Hepatocyte (in vitro differentiated cells): ENCODE measurements at regions not wholly inside any gene's neighbourhood (a gene's known extent, or its start where the extent isn't known, plus 50 kb on each side); places are given as distances from the start of the nearest gene placed in this dataset.

Experiments used
- EZH2 ChIP-seq: fragments of 200-600 bp; sonication (generic); IDR thresholded peaks from 2 replicates; pipeline ENCODE4 v1.6.1; 2016; ENCODE audit warnings: antibody characterized with exemption, mild to moderate bottlenecking, borderline replicate concordance
- EZH2phosphoT487 ChIP-seq: fragments of 200-600 bp; sonication (generic); IDR thresholded peaks from one replicate; pipeline ENCODE4 v1.6.1; 2018; ENCODE audit warnings: antibody characterized with exemption, mild to moderate bottlenecking, low read depth, moderate library complexity; ENCODE audit not compliant: unreplicated experiment, severe bottlenecking
- TF ChIP-seq, protein P1 (sequence below): fragments of 200-600 bp; sonication (generic); IDR thresholded peaks from 2 replicates; pipeline ENCODE4 v1.5.1; 2016; ENCODE audit warnings: antibody characterized with exemption, mild to moderate bottlenecking; ENCODE audit not compliant: poor library complexity

DNA sequence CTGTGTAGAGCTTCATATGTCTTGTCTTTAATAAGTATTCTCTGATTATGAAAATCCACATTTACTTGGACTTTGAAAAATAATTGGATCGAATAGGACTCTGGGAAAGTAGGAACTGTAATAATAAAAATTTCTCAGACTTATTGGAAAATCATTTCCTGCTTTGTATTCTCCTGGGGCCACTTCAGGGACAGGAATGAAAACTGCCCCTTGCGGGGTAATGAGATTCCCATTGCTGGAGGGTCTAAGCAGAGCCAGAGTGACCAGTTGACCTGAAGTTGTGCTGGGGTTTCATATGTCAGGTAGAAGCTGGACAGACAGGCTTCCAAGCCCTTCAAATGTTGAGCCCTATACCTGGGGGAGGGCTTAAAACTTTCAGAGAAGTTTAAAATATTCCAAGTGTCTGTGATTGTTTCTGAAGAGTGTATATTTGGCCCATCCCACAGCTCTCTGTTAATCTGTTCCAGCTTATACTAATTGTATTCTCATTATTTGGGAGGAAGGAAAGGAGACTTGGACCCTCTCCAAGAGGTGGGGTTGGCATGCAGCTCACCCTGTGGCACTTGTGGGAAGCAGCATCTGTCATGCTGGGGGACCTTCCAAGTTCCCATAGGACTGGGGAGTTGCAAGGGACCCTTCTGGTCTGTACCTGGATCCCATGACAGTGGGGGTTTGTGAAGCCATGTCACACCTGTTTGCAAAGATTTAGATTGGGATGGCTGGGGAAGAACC is 268.7 kb upstream of the ATP5MC3 start:
- TF ChIP-seq, protein P1, sequence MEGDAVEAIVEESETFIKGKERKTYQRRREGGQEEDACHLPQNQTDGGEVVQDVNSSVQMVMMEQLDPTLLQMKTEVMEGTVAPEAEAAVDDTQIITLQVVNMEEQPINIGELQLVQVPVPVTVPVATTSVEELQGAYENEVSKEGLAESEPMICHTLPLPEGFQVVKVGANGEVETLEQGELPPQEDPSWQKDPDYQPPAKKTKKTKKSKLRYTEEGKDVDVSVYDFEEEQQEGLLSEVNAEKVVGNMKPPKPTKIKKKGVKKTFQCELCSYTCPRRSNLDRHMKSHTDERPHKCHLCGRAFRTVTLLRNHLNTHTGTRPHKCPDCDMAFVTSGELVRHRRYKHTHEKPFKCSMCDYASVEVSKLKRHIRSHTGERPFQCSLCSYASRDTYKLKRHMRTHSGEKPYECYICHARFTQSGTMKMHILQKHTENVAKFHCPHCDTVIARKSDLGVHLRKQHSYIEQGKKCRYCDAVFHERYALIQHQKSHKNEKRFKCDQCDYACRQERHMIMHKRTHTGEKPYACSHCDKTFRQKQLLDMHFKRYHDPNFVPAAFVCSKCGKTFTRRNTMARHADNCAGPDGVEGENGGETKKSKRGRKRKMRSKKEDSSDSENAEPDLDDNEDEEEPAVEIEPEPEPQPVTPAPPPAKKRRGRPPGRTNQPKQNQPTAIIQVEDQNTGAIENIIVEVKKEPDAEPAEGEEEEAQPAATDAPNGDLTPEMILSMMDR, result no peak
- TF ChIP-seq EZH2 (no peak), EZH2phosphoT487 (no peak)
